GM19324 (cell line): ENCODE measurements at regions not wholly inside any gene's neighbourhood (a gene's known extent, or its start where the extent isn't known, plus 50 kb on each side); places are given as distances from the start of the nearest gene placed in this dataset.
"Not testable (repeated sequence)": the region's sequence is repeated elsewhere in the genome, so short reads cannot be mapped to it uniquely, and the experiment has no call there.

Source experiments
- ATAC-seq: cut with Tn5 transposase; IDR thresholded peaks from one replicate; pipeline ENCODE4 v1.9.1; 2021; ENCODE audit warnings: mild to moderate bottlenecking, moderate library complexity; ENCODE audit not compliant: unreplicated experiment, low FRiP score

DNA sequence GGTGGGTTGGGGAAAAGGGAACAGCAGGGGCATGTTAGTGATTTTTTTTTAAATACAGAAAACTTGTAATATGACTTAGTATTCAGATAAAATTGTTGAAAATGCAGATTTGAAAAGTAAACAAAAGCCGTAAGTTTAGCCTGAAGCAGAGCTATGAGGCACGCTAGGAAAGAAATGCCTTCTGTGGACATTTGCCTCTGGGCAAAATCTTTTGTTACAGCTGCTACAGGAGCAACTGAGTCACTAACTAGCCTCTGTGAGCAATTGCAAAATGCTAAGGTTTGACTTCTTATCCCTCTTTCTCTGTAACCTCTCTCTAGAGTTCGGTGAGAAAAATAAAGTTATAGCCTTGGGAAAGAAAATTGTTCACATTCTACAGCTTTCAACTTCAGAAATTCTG lies 350.0 kb downstream of the SLC7A11 start:
- no peak for ATAC-seq

DNA sequence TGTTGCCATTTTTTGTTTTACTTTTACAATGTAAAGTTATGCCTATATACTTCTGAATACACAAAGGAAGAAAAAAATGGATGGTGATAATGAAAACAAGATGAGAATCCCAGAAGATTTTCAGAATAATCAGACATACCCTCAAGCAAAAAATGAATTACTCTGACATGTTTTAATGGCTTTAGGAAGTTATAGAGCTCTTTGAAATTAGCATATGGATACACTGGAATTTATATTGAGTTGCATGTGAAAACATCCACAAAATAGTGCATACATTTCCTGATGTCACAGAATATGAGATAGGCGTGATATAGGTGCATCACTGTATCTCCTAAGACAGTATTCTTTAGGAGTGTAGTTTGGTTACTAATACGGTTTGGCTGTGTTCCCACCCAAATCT lies 351.3 kb downstream of the SLC7A11 start:
- ATAC-seq: no peak

DNA sequence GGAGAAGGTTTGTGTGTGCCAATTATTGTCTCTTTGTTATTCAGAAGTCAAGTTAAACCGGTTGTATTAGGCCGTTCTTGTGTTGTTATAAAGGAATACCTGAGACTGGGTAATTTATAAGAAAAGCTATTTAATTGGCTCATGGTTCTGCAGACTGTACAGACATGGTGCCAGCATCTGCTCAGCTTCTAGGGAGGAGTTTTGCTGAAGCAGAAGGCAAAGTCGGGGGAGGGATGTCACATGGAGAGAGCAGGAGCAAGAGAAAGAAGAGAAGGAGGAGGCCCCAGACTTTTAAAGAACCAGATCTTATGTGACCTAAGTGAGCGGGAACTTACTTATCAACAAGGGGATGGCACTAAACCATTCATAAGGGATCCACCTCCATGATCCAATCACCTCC lies 349.3 kb upstream of the PCDH18 start:
- ATAC-seq: no peak

GRCh38 chr4:137868067-137868466 lies 335.8 kb upstream of the PCDH18 start:
- not testable (repeated sequence) for ATAC-seq

DNA sequence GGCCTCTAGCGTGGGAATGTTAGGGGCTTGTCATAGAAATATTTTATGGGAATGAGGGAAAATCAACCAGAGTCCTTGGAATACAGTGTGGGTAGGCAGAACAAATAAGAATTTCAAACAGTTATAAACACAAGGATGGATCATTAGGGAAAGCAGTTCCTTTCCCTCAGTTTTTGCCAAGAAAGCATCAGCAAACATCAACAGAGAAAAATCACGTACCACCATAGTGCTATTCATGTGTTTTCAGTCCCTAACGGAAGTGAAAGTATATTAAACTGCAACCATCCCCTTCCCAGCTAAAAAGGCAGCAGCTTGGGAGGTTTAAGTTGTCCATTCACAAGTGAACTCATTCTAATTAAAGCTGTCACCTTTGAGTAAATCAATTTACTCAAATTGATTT lies 334.4 kb upstream of the PCDH18 start:
- no peak for ATAC-seq

GRCh38 chr4:137861682-137862081 lies 329.4 kb upstream of the PCDH18 start:
- no peak for ATAC-seq

GRCh38 chr4:137853424-137853823 lies 321.1 kb upstream of the PCDH18 start:
- no peak for ATAC-seq

DNA sequence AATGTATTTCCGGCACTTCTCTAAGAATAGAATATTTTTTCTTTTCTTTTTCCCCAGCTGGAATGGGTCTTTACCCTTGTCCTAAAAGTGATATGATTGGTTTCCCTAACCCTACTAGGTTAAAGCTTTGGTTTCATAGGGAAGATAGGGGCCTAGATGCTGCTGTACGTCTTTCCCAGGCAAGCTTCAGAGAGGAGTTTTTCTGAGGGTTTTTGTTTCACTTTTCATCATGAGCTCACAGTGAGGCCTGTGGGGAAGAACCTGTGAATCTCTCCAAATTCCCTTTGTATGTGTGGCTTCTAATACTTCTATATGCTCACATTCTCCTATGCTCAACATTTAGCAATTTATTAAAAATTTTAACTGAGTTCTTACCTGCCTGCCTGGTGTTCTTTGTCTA lies 320.0 kb upstream of the PCDH18 start:
- no peak for ATAC-seq

DNA sequence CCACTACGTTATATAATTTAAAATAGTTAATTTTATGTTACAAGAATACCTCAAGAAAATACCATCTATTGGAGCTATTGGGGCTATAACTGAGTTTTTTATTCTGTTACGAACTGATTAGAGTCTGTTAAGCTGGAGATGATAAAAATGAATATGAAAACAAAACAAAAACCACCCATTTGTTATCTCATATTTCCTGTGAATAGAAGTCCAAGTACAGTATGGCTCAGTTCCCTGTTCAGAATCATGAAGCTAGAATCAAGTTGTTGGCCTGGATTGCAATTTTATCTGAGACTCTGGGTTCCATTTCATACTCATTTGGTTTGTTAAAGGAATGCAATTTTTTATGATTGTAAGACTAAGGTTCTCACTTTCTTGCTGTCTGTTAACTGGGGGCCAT lies 319.1 kb upstream of the PCDH18 start:
- no peak for ATAC-seq

- ATAC-seq: not testable (repeated sequence)
Measured at GRCh38 chr4:137827945-137828344, 295.7 kb upstream of the PCDH18 start.

- ATAC-seq: no peak
Measured at GRCh38 chr4:137825505-137825904, 293.2 kb upstream of the PCDH18 start.

DNA sequence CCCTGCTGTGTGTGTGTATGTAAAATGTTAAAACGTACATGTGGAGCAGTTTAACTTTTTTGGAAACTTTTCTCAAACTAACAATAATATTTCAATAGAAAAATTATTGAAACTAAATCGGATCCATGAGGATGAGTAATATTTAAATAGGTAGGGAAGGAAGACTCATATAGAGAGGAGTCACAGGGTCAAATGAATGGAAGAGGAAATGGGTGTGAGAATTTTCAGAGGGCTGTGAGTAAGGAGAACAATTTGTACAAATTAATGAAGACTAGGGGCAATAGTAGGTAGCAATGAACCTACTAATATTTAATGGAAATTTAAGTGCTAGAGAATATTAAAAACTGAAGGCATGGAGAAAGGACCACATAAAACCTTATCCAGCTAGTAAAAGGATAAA lies 290.7 kb upstream of the PCDH18 start:
- ATAC-seq: no peak

- ATAC-seq: peak; percentile 79
Measured at GRCh38 chr4:137819964-137820383, 287.7 kb upstream of the PCDH18 start.

GRCh38 chr4:137812258-137812657 lies 280.0 kb upstream of the PCDH18 start:
- no peak for ATAC-seq

GRCh38 chr4:137806420-137806819 lies 274.1 kb upstream of the PCDH18 start:
- ATAC-seq: no peak

DNA sequence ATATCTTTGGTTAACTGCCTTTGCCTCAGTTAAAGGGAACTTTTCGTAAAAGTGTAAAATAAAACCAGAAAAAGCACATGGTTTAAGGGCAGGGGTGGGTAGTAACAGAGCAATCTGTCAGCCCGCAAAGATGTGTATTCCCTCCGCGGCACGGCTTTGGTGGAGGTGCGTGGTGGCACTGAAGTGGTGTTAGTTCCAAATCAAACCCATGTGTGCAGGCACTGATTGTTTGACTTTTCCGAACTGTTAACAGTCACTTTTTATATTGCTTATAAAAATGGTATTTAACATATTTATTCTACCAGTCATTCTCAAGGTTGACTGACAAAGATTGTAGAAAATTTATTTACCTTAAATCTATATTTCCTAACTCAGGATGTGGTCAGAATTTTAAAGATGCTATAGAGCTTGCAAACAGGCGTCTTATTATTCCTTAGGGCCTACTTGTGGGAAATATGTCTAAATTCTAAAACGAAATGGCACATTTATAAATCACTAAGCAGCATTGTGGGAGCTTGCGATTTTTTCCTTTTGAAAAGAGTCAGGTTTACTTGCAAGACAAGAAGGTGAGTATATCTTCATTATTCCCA lies 272.7 kb upstream of the PCDH18 start:
- no peak for ATAC-seq

DNA sequence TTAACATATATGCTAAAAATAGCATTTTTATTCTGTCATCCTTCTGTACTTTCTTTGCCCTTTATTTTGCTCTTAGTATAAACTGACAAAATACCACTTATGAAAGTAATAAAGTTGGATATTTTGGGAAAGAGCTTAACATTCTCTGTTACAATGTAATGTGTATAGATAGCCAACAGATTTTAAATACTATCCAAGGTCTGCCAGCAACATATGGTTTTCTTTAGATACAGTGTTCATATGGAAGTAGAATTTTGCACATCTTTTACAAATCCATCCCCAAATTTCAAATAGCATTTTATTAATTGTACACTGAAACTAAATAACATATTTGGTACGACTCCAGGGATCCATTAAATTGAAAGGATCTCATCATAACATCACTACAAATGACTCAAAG lies 268.6 kb upstream of the PCDH18 start:
- ATAC-seq: no peak

- no peak for ATAC-seq
Measured at GRCh38 chr4:137794764-137795254, 262.5 kb upstream of the PCDH18 start.

- ATAC-seq: not testable (repeated sequence)
Measured at GRCh38 chr4:137789263-137789662, 257.0 kb upstream of the PCDH18 start.

GRCh38 chr4:137783923-137784322 lies 251.6 kb upstream of the PCDH18 start:
- ATAC-seq: not testable (repeated sequence)

GRCh38 chr4:137775701-137776100 lies 243.4 kb upstream of the PCDH18 start:
- ATAC-seq: no peak

GRCh38 chr4:137774501-137774900 lies 242.2 kb upstream of the PCDH18 start:
- no peak for ATAC-seq

GRCh38 chr4:137768881-137769280 lies 236.6 kb upstream of the PCDH18 start:
- no peak for ATAC-seq
